HepG2 (cell line): ENCODE measurements at regions not wholly inside any gene's neighbourhood (a gene's known extent, or its start where the extent isn't known, plus 50 kb on each side); places are given as distances from the start of the nearest gene placed in this dataset.

Experiments used
- ATAC-seq: fragments of 200-7000 bp; cut with Tn5 transposase; 3 replicates; pipeline ENCODE4 v1.9.1; 2020; ENCODE audit warnings: mild to moderate bottlenecking, moderate library complexity
- BruUV-seq: library from RNA; stranded (reverse); fragments of 400-500 nt; replicated peaks from 2 replicates; lab custom pipeline; 2021; lab: Mats Ljungman, UMichigan
- CTCF ChIA-PET: fragments of 300-600 bp; formaldehyde crosslinking; extraction: SDS; loops from one replicate; lab custom pipeline; 2021; ENCODE audit warnings: low total read pairs, inconsistent platforms, low intra/inter-chr PET ratio; lab: Yijun Ruan, JAX
- POLR2A ChIA-PET: fragments of 350-600 bp; sonication (Branson Sonifier 250); formaldehyde crosslinking; loops from one replicate; lab custom pipeline; 2020; ENCODE audit warnings: antibody characterized with exemption, inconsistent platforms; lab: Yijun Ruan, JAX
- DNase-seq: peaks from one replicate; pipeline ENCODE4 v3.0.0-alpha.2; 2015; ENCODE audit warnings: low spot score
- FAIRE-seq: peaks from 3 replicates; lab custom pipeline; 2011; peaks lifted over from hg19 to GRCh38; lab: Jason Lieb, UNC
- H2AFZ ChIP-seq: one replicate; pipeline ENCODE4 v1.6.1; 2011; ENCODE audit warnings: low read length, inconsistent platforms
- H3K27ac ChIP-seq: fragments of 300-600 bp; 3 replicates; pipeline ENCODE4 v1.8.0; 2011; ENCODE audit warnings: mixed run types, mild to moderate bottlenecking, mixed read lengths, low read length, inconsistent platforms; ENCODE audit not compliant: insufficient read depth; ENCODE audit errors: extremely low read length
- H3K27me3 ChIP-seq, 2 experiments: fragments of 200-600 bp in 1 of 2; 2 replicates in 1 of 2; 3 replicates in 1 of 2; pipeline versions ENCODE4 v1.6.0 to v1.8.0; 2011; ENCODE audit warnings: low read length in 2 of 2, mild to moderate bottlenecking in 2 of 2, moderate library complexity in 2 of 2, inconsistent platforms in 1 of 2; ENCODE audit not compliant: insufficient read depth in 2 of 2, control insufficient read depth in 1 of 2
- H3K36me3 ChIP-seq, 2 experiments: fragments of 200-600 bp in 1 of 2; replicated peaks in 1 of 2; 2 replicates in 1 of 2; 3 replicates in 1 of 2; pipeline versions ENCODE4 v1.5.1 to v1.8.0; 2011; ENCODE audit warnings: low read length in 2 of 2, inconsistent platforms in 1 of 2; ENCODE audit not compliant: insufficient read depth in 2 of 2, control insufficient read depth in 1 of 2
- H3K4me1 ChIP-seq: 2 replicates; pipeline ENCODE4 v1.5.1; 2012; ENCODE audit warnings: low read length, inconsistent platforms; ENCODE audit not compliant: insufficient read depth
- H3K4me2 ChIP-seq: 2 replicates; pipeline ENCODE4 v1.6.0; 2011; ENCODE audit warnings: low read depth, low read length, inconsistent platforms
- H3K4me3 ChIP-seq, 3 experiments: fragments of 200-600 bp in 1 of 3; sonication (generic), shearing (Covaris generic) in 1 of 3; replicated peaks in 1 of 3; 2 replicates each; pipeline ENCODE4 v1.5.1; 2011 to 2016; ENCODE audit warnings: low read length in 3 of 3, inconsistent platforms in 2 of 3, low read depth in 2 of 3, mild to moderate bottlenecking in 2 of 3, control low read depth in 1 of 3, mixed read lengths in 1 of 3; ENCODE audit not compliant: insufficient read depth in 1 of 3
- H3K79me2 ChIP-seq: one replicate; pipeline ENCODE4 v1.6.1; 2011; ENCODE audit warnings: low read length, inconsistent platforms; ENCODE audit not compliant: insufficient read depth
- H3K9ac ChIP-seq: 2 replicates; pipeline ENCODE4 v1.6.0; 2011; ENCODE audit warnings: mild to moderate bottlenecking, low read depth, low read length, inconsistent platforms; ENCODE audit not compliant: insufficient read depth
- H3K9me3 ChIP-seq: 2 replicates; pipeline ENCODE4 v1.5.1; 2012; ENCODE audit warnings: mild to moderate bottlenecking, low read length
- H4K20me1 ChIP-seq: 2 replicates; pipeline ENCODE4 v1.6.0; 2011; ENCODE audit warnings: inconsistent platforms, mild to moderate bottlenecking, low read length, moderate library complexity; ENCODE audit not compliant: insufficient read depth
- ARID2 ChIP-seq: sonication (generic); formaldehyde crosslinking; IDR thresholded peaks from 2 replicates; pipeline ENCODE4 v1.8.1; 2022; ENCODE audit warnings: mild to moderate bottlenecking, missing genetic modification reagents, borderline replicate concordance
- ATF2 ChIP-seq: sonication (generic); formaldehyde crosslinking; IDR thresholded peaks from 2 replicates; pipeline ENCODE4 v1.4.0; 2020; ENCODE audit warnings: missing genetic modification reagents
- EP300 ChIP-seq, 3 experiments: sonication (generic) in 1 of 3; formaldehyde crosslinking in 1 of 3; IDR thresholded peaks; 2 replicates each; pipeline versions ENCODE4 v1.5.1 to v1.6.1; 2011 to 2020; ENCODE audit warnings: low read depth in 2 of 3, low read length in 2 of 3, borderline replicate concordance in 1 of 3, improper control_type of control experiment in 1 of 3, mild to moderate bottlenecking in 1 of 3, missing genetic modification reagents in 1 of 3, moderate library complexity in 1 of 3
- GZF1 ChIP-seq: sonication (generic); formaldehyde crosslinking; IDR thresholded peaks from 2 replicates; pipeline ENCODE4 v1.5.1; 2020; ENCODE audit warnings: mild to moderate bottlenecking, missing genetic modification reagents
- NONO ChIP-seq, 2 experiments: fragments of 450-650 bp in 1 of 2; sonication (generic) in 1 of 2; formaldehyde crosslinking in 1 of 2; IDR thresholded peaks in 1 of 2; conservative IDR thresholded peaks in 1 of 2; 2 replicates each; pipeline versions ENCODE4 v1.6.1 to v1.8.0; 2017 to 2022; ENCODE audit warnings: mild to moderate bottlenecking in 1 of 2, missing genetic modification reagents in 1 of 2, moderate library complexity in 1 of 2
- SMYD3 ChIP-seq: sonication (generic); formaldehyde crosslinking; IDR thresholded peaks from 2 replicates; pipeline ENCODE4 v1.8.1; 2023; ENCODE audit warnings: mild to moderate bottlenecking, missing genetic modification reagents
- ZNF343 ChIP-seq: sonication (generic); formaldehyde crosslinking; IDR thresholded peaks from 2 replicates; pipeline ENCODE4 v1.4.0; 2020; ENCODE audit warnings: mild to moderate bottlenecking, missing genetic modification reagents
- ZNF572 ChIP-seq: sonication (generic); formaldehyde crosslinking; IDR thresholded peaks from 2 replicates; pipeline ENCODE4 v1.5.1; 2020; ENCODE audit warnings: mild to moderate bottlenecking, missing genetic modification reagents
- ZNF878 ChIP-seq: sonication (generic); formaldehyde crosslinking; IDR thresholded peaks from 2 replicates; pipeline ENCODE4 v1.8.1; 2023; ENCODE audit warnings: mild to moderate bottlenecking, missing genetic modification reagents, moderate library complexity
- ZSCAN22 ChIP-seq: sonication (generic); formaldehyde crosslinking; IDR thresholded peaks from 2 replicates; pipeline ENCODE4 v1.4.0; 2020; ENCODE audit warnings: mild to moderate bottlenecking, missing genetic modification reagents
- in situ Hi-C: cut with HindIII; loops from 2 replicates; pipeline ENCODE4 v1.10.0; 2017; ENCODE audit warnings: low pct_unique_long_range_greater_than_20kb; ENCODE audit not compliant: extremely low pct_ligation_motif_present
- intact Hi-C: fragments of 100-400 bp; cut with micrococcal nuclease; formaldehyde crosslinking; loops from one replicate; pipeline ENCODE4 v1.10.0; 2022; ENCODE audit not compliant: unreplicated experiment
- TF ChIP-seq, protein P1 (sequence below): IDR thresholded peaks from 2 replicates; pipeline ENCODE4 v1.6.1; 2016; ENCODE audit warnings: missing biosample characterization, missing genetic modification reagents, low read depth
- TF ChIP-seq, protein P2 (sequence below): sonication (generic); formaldehyde crosslinking; IDR thresholded peaks from 2 replicates; pipeline ENCODE4 v1.4.0; 2020; ENCODE audit warnings: missing genetic modification reagents
- TF ChIP-seq, protein P3 (sequence below): IDR thresholded peaks from 2 replicates; pipeline ENCODE4 v1.6.1; 2016; ENCODE audit warnings: control low read depth

DNA sequence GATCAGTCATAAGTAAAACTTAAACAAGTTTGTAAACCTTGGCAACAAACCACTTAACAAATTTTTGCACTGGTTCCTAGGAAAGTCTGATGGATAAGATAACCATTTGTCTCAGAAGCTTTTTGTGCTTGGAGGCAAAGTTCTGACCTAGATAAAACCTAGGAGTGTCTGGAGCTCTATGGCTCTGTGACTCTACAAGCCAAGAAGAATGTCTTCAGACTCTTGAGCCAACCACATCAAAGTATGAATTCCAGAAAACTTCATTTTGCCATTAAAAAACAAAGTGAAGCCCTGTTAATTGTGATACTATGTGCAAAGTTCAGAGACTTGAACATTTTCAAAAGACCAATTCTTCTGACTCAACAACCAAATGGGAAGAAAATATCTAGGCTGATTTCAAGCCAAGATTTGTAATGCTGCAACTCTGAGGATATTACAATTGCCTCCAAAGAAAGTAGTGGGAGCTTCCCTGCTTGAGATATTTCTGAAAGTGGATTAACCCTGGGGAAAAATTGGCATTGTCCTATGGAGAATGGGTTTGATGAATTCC, 158.1 kb upstream of the FOXQ1 start:
- in situ Hi-C loops (no loop called here), intact Hi-C loops (no loop called here)
- FAIRE-seq, result no peak
- H3K9me3 ChIP-seq, result peaks cover 21% of the 10 kb centered on the region
- no peak overlapping the region for H2AFZ ChIP-seq
- no peak for DNase-seq
- H3K4me2 ChIP-seq, result no peak overlapping the region
- CTCF ChIA-PET, result no interaction called here
- no TSS peak for BruUV-seq
- POLR2A ChIA-PET, result no interaction called here
- H3K36me3 ChIP-seq, result no peaks in the 10 kb centered on the region; a peak in 1 of 5 replicates
- no peaks in the 10 kb centered on the region for H3K79me2 ChIP-seq
- H3K4me3 ChIP-seq, result no peak overlapping the region
- no peak overlapping the region for H3K9ac ChIP-seq
- no peak for ATAC-seq
- no peak for TF ChIP-seq EP300 (IDR thresholded peaks at IDR 0.05; ENCODE audit: low read depth in 2 of 2, low read length in 2 of 2)
- no peak for TF ChIP-seq EP300 (CRISPR knock-in tag; IDR thresholded peaks at IDR 0.05; ENCODE audit: borderline replicate concordance)
- TF ChIP-seq GZF1 (CRISPR knock-in tag), result no peak
- TF ChIP-seq ATF2 (CRISPR knock-in tag), result no peak
- no peak for TF ChIP-seq ZNF572 (CRISPR knock-in tag)
- H3K27ac ChIP-seq, result no peak overlapping the region
- no peaks in the 10 kb centered on the region for H4K20me1 ChIP-seq
- H3K27me3 ChIP-seq, result no peaks in the 10 kb centered on the region
- H3K4me1 ChIP-seq, result peaks cover 7% of the 10 kb centered on the region; the same call in 1 of the 2 replicates

DNA sequence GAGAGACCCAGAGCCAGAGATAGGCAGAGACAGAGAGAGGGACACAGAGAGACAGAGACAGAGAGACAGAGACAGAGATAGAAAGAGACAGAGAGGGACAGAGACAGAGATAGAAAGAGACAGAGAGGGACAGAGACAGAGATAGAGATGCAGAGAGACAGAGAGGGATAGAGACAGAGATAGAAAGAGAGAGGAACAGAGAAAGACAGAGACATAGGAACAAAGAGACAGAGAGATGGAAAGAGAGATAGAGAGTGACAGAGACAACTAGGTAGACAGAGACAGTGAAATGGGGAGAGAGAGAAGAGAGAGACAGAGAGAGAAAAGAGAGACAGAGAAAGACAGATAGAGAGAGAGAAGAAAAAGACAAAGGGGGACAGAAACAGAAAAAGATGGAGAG, 165.4 kb upstream of the FOXQ1 start:
- BruUV-seq, result no TSS peak
- POLR2A ChIA-PET, result no interaction called here
- no peak overlapping the region for H3K27ac ChIP-seq
- H3K4me1 ChIP-seq, result peaks cover 9% of the 10 kb centered on the region
- no peak overlapping the region for H3K4me2 ChIP-seq
- H3K9ac ChIP-seq, result no peak overlapping the region
- H3K27me3 ChIP-seq, result no peaks in the 10 kb centered on the region
- intact Hi-C loops (no loop called here), in situ Hi-C loops (no loop called here)
- no peak overlapping the region for H2AFZ ChIP-seq
- ATAC-seq (no peak), FAIRE-seq (no peak), DNase-seq (no peak)
- CTCF ChIA-PET, result no interaction called here
- no peaks in the 10 kb centered on the region for H4K20me1 ChIP-seq
- H3K79me2 ChIP-seq, result no peaks in the 10 kb centered on the region
- H3K9me3 ChIP-seq, result no peaks in the 10 kb centered on the region
- no peaks in the 10 kb centered on the region; a peak in 1 of 5 replicates for H3K36me3 ChIP-seq
- H3K4me3 ChIP-seq, result no peak overlapping the region
- TF ChIP-seq, protein P1, sequence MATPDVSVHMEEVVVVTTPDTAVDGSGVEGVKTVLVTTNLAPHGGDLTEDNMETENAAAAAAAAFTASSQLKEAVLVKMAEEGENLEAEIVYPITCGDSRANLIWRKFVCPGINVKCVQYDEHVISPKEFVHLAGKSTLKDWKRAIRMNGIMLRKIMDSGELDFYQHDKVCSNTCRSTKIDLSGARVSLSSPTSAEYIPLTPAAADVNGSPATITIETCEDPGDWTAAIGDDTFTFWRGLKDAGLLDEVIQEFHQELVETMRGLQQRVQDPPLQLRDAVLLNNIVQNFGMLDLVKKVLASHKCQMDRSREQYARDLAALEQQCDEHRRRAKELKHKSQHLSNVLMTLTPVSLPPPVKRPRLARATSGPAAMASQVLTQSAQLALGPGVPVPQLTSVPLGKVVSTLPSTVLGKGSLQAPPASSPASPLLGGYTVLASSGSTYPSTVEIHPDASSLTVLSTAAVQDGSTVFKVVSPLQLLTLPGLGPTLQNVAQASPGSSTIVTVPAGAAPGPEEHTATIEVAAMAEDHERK (CRISPR knock-in tag), result no peak
- TF ChIP-seq ZNF343, result no peak
- no peak for TF ChIP-seq ZSCAN22
- no peak for TF ChIP-seq SMYD3 (CRISPR knock-in tag)
- TF ChIP-seq ARID2, result no peak
- peak; percentile 95; the same call in 1 of the 2 replicates for TF ChIP-seq NONO (IDR thresholded peaks at IDR 0.05)
- no peak for TF ChIP-seq NONO (CRISPR knock-in tag; conservative IDR thresholded peaks at IDR 0.05)
- TF ChIP-seq ZNF878, result no peak
- TF ChIP-seq, protein P2, sequence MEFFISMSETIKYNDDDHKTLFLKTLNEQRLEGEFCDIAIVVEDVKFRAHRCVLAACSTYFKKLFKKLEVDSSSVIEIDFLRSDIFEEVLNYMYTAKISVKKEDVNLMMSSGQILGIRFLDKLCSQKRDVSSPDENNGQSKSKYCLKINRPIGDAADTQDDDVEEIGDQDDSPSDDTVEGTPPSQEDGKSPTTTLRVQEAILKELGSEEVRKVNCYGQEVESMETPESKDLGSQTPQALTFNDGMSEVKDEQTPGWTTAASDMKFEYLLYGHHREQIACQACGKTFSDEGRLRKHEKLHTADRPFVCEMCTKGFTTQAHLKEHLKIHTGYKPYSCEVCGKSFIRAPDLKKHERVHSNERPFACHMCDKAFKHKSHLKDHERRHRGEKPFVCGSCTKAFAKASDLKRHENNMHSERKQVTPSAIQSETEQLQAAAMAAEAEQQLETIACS (CRISPR knock-in tag), result no peak
- TF ChIP-seq, protein P3, sequence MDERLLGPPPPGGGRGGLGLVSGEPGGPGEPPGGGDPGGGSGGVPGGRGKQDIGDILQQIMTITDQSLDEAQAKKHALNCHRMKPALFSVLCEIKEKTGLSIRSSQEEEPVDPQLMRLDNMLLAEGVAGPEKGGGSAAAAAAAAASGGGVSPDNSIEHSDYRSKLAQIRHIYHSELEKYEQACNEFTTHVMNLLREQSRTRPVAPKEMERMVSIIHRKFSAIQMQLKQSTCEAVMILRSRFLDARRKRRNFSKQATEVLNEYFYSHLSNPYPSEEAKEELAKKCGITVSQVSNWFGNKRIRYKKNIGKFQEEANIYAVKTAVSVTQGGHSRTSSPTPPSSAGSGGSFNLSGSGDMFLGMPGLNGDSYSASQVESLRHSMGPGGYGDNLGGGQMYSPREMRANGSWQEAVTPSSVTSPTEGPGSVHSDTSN, result no peak
